ENCODE measurements at regions not wholly inside any gene's neighbourhood (a gene's known extent, or its start where the extent isn't known, plus 50 kb on each side); places are given as distances from the start of the nearest gene placed in this dataset.

GRCh38 chr19:28956421-28956820, 256.5 kb downstream of the UQCRFS1 start:
- no peak for TF ChIP-seq USF1 (IDR thresholded peaks at IDR 0.05)
- TF ChIP-seq EP300 (IDR thresholded peaks at IDR 0.05; ENCODE audit: borderline replicate concordance) = no peak
- no peak for TF ChIP-seq CREB1 (IDR thresholded peaks at IDR 0.05; ENCODE audit: low read depth)
- no peak for TF ChIP-seq MAX (IDR thresholded peaks at IDR 0.05)
- no peak for TF ChIP-seq REST (IDR thresholded peaks at IDR 0.05; ENCODE audit: low read depth)
- no peak for TF ChIP-seq TAF1 (IDR thresholded peaks at IDR 0.05; ENCODE audit: low read depth)
- no peak for TF ChIP-seq CEBPB (IDR thresholded peaks at IDR 0.05)
- TF ChIP-seq NFIC (IDR thresholded peaks at IDR 0.05) = no peak
- no peak for TF ChIP-seq EGR1 (IDR thresholded peaks at IDR 0.05)

Measured in Ishikawa (cell line).